ENCODE measurements at regions not wholly inside any gene's neighbourhood (a gene's known extent, or its start where the extent isn't known, plus 50 kb on each side); places are given as distances from the start of the nearest gene placed in this dataset.

GRCh38 chr15:93414576-93415231 is 325.7 kb upstream of the RGMA start:
- 81 to 82% methylated on average over 4 to 11 of the region's 11 CpGs for WGBS, 2 donors (ENCODE audit: low coverage in 1 of 2)
- no peaks in the 10 kb centered on the region for H3K36me3 ChIP-seq
- in situ Hi-C loops (cut with MboI; ENCODE audit: low pct_ligation_motif_present in 1 of 4, low pct_unique_long_range_greater_than_20kb in 1 of 4, low sequenced_read_pairs in 3 of 4): loop anchor here in 1 of 4 donors (10.0 kb wide), 1 partner anchor 320 kb away; no protein-coding TSS in a partner anchor
- no peak overlapping the region for H3K4me3 ChIP-seq
- intact Hi-C loops (cut with DNase I; ENCODE audit: low total_unique reads): no loop called here
- H3K4me1 ChIP-seq: no peaks in the 10 kb centered on the region
- DNase-seq: no peak
- no peaks in the 10 kb centered on the region for H3K27me3 ChIP-seq
- no peak overlapping the region for H3K27ac ChIP-seq
- H3K9me3 ChIP-seq: no peaks in the 10 kb centered on the region
- no peak for TF ChIP-seq EP300 (IDR thresholded peaks at IDR 0.05; ENCODE audit: low read depth)

GRCh38 chr15:93413745-93414144 is 324.7 kb upstream of the RGMA start:
- Histone ChIP-seq H3K27ac (no peak overlapping the region), H3K4me1 (no peaks in the 10 kb centered on the region), H3K36me3 (no peaks in the 10 kb centered on the region), H3K9me3 (no peaks in the 10 kb centered on the region), H3K4me3 (no peak overlapping the region), H3K27me3 (no peaks in the 10 kb centered on the region)
- TF ChIP-seq, protein P1, sequence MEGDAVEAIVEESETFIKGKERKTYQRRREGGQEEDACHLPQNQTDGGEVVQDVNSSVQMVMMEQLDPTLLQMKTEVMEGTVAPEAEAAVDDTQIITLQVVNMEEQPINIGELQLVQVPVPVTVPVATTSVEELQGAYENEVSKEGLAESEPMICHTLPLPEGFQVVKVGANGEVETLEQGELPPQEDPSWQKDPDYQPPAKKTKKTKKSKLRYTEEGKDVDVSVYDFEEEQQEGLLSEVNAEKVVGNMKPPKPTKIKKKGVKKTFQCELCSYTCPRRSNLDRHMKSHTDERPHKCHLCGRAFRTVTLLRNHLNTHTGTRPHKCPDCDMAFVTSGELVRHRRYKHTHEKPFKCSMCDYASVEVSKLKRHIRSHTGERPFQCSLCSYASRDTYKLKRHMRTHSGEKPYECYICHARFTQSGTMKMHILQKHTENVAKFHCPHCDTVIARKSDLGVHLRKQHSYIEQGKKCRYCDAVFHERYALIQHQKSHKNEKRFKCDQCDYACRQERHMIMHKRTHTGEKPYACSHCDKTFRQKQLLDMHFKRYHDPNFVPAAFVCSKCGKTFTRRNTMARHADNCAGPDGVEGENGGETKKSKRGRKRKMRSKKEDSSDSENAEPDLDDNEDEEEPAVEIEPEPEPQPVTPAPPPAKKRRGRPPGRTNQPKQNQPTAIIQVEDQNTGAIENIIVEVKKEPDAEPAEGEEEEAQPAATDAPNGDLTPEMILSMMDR (IDR thresholded peaks at IDR 0.05): no peak
- TF ChIP-seq POLR2AphosphoS5 (IDR thresholded peaks at IDR 0.05): no peak
- no peak for TF ChIP-seq EP300 (IDR thresholded peaks at IDR 0.05; ENCODE audit: low read depth)
- TF ChIP-seq POLR2A (IDR thresholded peaks at IDR 0.05): no peak
- intact Hi-C loops (cut with DNase I; ENCODE audit: low total_unique reads): no loop called here
- in situ Hi-C loops (cut with MboI; ENCODE audit: low pct_ligation_motif_present in 1 of 4, low pct_unique_long_range_greater_than_20kb in 1 of 4, low sequenced_read_pairs in 3 of 4): loop anchor here in 1 of 4 donors (10.0 kb wide), 1 partner anchor 319 kb away; no protein-coding TSS in a partner anchor
- WGBS, 2 donors (ENCODE audit: low coverage in 1 of 2): 87% methylated on average over 8 of the region's 10 CpGs; no CpG with 5 or more reads in 1 of the 2 donors
- DNase-seq: no peak

- 64 to 85% methylated on average over 2 to 3 of the region's 3 CpGs for WGBS, 2 donors (ENCODE audit: low coverage in 1 of 2)
- H3K36me3 ChIP-seq: no peaks in the 10 kb centered on the region
- in situ Hi-C loops (cut with MboI; ENCODE audit: low pct_ligation_motif_present in 1 of 4, low pct_unique_long_range_greater_than_20kb in 1 of 4, low sequenced_read_pairs in 3 of 4): no loop called here
- no peak overlapping the region for H3K27ac ChIP-seq
- no peaks in the 10 kb centered on the region for H3K27me3 ChIP-seq
- no peak for TF ChIP-seq EP300 (IDR thresholded peaks at IDR 0.05; ENCODE audit: low read depth)
- TF ChIP-seq, protein P1 (IDR thresholded peaks at IDR 0.05): no peak
- no peak for TF ChIP-seq POLR2A (IDR thresholded peaks at IDR 0.05)
- TF ChIP-seq POLR2AphosphoS5 (IDR thresholded peaks at IDR 0.05): no peak
- intact Hi-C loops (cut with DNase I; ENCODE audit: low total_unique reads): no loop called here
- no peaks in the 10 kb centered on the region for H3K4me1 ChIP-seq
- DNase-seq: no peak
- no peak overlapping the region for H3K4me3 ChIP-seq
- H3K9me3 ChIP-seq: no peaks in the 10 kb centered on the region
Observed at GRCh38 chr15:93399121-93399520, 310.1 kb upstream of the RGMA start.

DNA sequence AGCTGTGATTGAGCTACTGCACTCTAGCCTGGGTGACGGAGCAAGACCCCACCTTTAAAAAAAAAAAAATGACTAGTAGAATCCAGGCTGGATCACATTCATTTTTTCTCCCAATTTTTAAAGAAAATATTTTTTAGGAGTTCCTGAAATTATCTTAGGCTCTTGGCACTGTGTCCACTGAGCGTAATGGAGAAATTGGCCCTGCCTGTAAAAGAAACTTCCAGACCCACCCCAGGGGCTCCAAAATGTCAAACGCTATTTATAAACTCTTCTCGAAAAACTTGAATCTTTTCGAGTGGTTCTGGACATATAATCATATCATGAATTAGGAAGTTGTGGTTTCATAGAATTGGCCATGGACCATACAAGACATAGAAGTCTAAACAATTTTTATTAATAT is 300.2 kb upstream of the RGMA start:
- 52 to 70% methylated on average over 4 to 5 of the region's 5 CpGs for WGBS, 2 donors (ENCODE audit: low coverage in 1 of 2)
- no peak for TF ChIP-seq POLR2AphosphoS5 (IDR thresholded peaks at IDR 0.05)
- no peak for TF ChIP-seq EP300 (IDR thresholded peaks at IDR 0.05; ENCODE audit: low read depth)
- TF ChIP-seq POLR2A (IDR thresholded peaks at IDR 0.05): no peak
- TF ChIP-seq, protein P1 (IDR thresholded peaks at IDR 0.05): no peak
- in situ Hi-C loops (cut with MboI; ENCODE audit: low pct_ligation_motif_present in 1 of 4, low pct_unique_long_range_greater_than_20kb in 1 of 4, low sequenced_read_pairs in 3 of 4): no loop called here

More for the DNA sequence above, 300.2 kb upstream of the RGMA start:
- Histone ChIP-seq H3K4me1 (no peaks in the 10 kb centered on the region), H3K36me3 (no peaks in the 10 kb centered on the region), H3K27me3 (no peaks in the 10 kb centered on the region), H3K27ac (no peak overlapping the region), H3K9me3 (no peaks in the 10 kb centered on the region), H3K4me3 (no peak overlapping the region)
- intact Hi-C loops (cut with DNase I; ENCODE audit: low total_unique reads): no loop called here
- DNase-seq: no peak
